GM12878 (cell line): ENCODE measurements at regions not wholly inside any gene's neighbourhood (a gene's known extent, or its start where the extent isn't known, plus 50 kb on each side); places are given as distances from the start of the nearest gene placed in this dataset.

Source experiments
- ATAC-seq: fragments of 200-7000 bp; cut with Tn5 transposase; 3 replicates; pipeline ENCODE4 v1.9.1; 2020; ENCODE audit warnings: mild to moderate bottlenecking, moderate library complexity
- BruUV-seq: library from RNA; stranded (reverse); fragments of 400-500 nt; replicated peaks from 2 replicates; lab custom pipeline; 2021; lab: Mats Ljungman, UMichigan
- CTCF ChIA-PET: fragments of 300-600 bp; sonication (Branson Sonifier 250); formaldehyde crosslinking; extraction: SDS; loops from one replicate; lab custom pipeline; 2021; ENCODE audit warnings: inconsistent platforms; lab: Yijun Ruan, JAX
- POLR2A ChIA-PET: fragments of 350-600 bp; formaldehyde crosslinking; extraction: SDS; loops from one replicate; lab custom pipeline; 2021; ENCODE audit warnings: inconsistent platforms; lab: Charles Lee
- RAD21 ChIA-PET: fragments of 300-600 bp; sonication (Branson Sonifier 250); formaldehyde crosslinking; loops from one replicate; lab custom pipeline; 2023; ENCODE audit warnings: antibody characterized with exemption; ENCODE audit not compliant: unreplicated experiment; lab: Charles Lee
- SMC1A ChIA-PET: fragments of 300-600 bp; sonication (Branson Sonifier 250); formaldehyde crosslinking; loops from one replicate; lab custom pipeline; 2023; ENCODE audit not compliant: unreplicated experiment, uncharacterized antibody; lab: Charles Lee
- DNase-seq: peaks from one replicate; pipeline ENCODE4 v3.0.0-alpha.2; 2011; ENCODE audit warnings: low read depth, low spot score
- FAIRE-seq: peaks from 3 replicates; lab custom pipeline; 2011; peaks lifted over from hg19 to GRCh38; lab: Jason Lieb, UNC
- H2AFZ ChIP-seq: 2 replicates; pipeline ENCODE4 v1.6.0; 2011; ENCODE audit warnings: low read depth, low read length, control low read depth; ENCODE audit not compliant: control insufficient read depth
- H3K27ac ChIP-seq: 2 replicates; pipeline ENCODE4 v1.5.1; 2011; ENCODE audit warnings: control low read depth; ENCODE audit not compliant: control insufficient read depth, insufficient read depth
- H3K27me3 ChIP-seq, 2 experiments: replicated peaks in 1 of 2; 2 replicates each; pipeline versions ENCODE4 v1.6.0 to v1.6.1; 2011; ENCODE audit warnings: low read length in 1 of 2; ENCODE audit not compliant: control insufficient read depth in 2 of 2, insufficient read depth in 2 of 2
- H3K36me3 ChIP-seq, 2 experiments: 2 replicates each; pipeline ENCODE4 v1.5.1; 2011; ENCODE audit warnings: low read length in 1 of 2; ENCODE audit not compliant: control insufficient read depth in 2 of 2, insufficient read depth in 2 of 2
- H3K4me1 ChIP-seq: 2 replicates; pipeline ENCODE4 v1.6.1; 2011; ENCODE audit warnings: mild to moderate bottlenecking, low read length, moderate library complexity, mixed read lengths; ENCODE audit not compliant: control insufficient read depth, insufficient read depth
- H3K4me2 ChIP-seq: 2 replicates; pipeline ENCODE4 v1.6.0; 2011; ENCODE audit warnings: control low read depth; ENCODE audit not compliant: control insufficient read depth, insufficient read depth
- H3K4me3 ChIP-seq: fragments of 200-600 bp; sonication (generic); 2 replicates; pipeline ENCODE4 v1.5.1; 2016
- H3K79me2 ChIP-seq: 2 replicates; pipeline ENCODE4 v1.6.0; 2011; ENCODE audit warnings: low read length; ENCODE audit not compliant: control insufficient read depth, insufficient read depth
- H3K9ac ChIP-seq: 2 replicates; pipeline ENCODE4 v1.8.0; 2011; ENCODE audit warnings: low read length, control low read depth, mixed read lengths; ENCODE audit not compliant: control insufficient read depth, insufficient read depth
- H3K9me3 ChIP-seq: replicated peaks from 3 replicates; pipeline ENCODE4 v1.5.1; 2011; ENCODE audit warnings: mild to moderate bottlenecking, low read length; ENCODE audit not compliant: control insufficient read depth, insufficient read depth
- H4K20me1 ChIP-seq: 2 replicates; pipeline ENCODE4 v1.6.0; 2011; ENCODE audit not compliant: control insufficient read depth, insufficient read depth
- CBFB ChIP-seq: IDR thresholded peaks from 2 replicates; pipeline ENCODE4 v1.6.1; 2016; ENCODE audit warnings: antibody characterized with exemption, low read depth
- HDGF ChIP-seq: fragments of 450-650 bp; IDR thresholded peaks from 2 replicates; pipeline ENCODE4 v1.6.1; 2016; ENCODE audit warnings: antibody characterized with exemption
- MEF2A ChIP-seq: IDR thresholded peaks from 2 replicates; pipeline ENCODE4 v1.6.1; 2011; ENCODE audit warnings: low read depth, mild to moderate bottlenecking, low read length, moderate library complexity; ENCODE audit not compliant: insufficient read depth
- NR2C1 ChIP-seq: fragments of 450-650 bp; IDR thresholded peaks from 2 replicates; pipeline ENCODE4 v1.6.1; 2017; ENCODE audit warnings: antibody characterized with exemption, mild to moderate bottlenecking, moderate library complexity
- RUNX3 ChIP-seq: IDR thresholded peaks from 2 replicates; pipeline ENCODE4 v1.6.1; 2012; ENCODE audit warnings: low read length, inconsistent platforms
- in situ Hi-C: fragments of 300-500 bp; cut with MboI; formaldehyde crosslinking; loops from 9 replicates; pipeline ENCODE4 v1.14.3; 2018; ENCODE audit warnings: mixed read lengths
- intact Hi-C: fragments of 100-400 bp; cut with micrococcal nuclease; formaldehyde crosslinking; loops from one replicate; pipeline ENCODE4 v1.14.2; 2022; ENCODE audit not compliant: unreplicated experiment
- TF ChIP-seq, protein P1 (sequence below): fragments of 450-650 bp; IDR thresholded peaks from 2 replicates; pipeline ENCODE4 v1.6.1; 2017; ENCODE audit warnings: mild to moderate bottlenecking, moderate library complexity
- TF ChIP-seq, protein P2 (sequence below): IDR thresholded peaks from 2 replicates; pipeline ENCODE4 v1.6.1; 2011; ENCODE audit warnings: low read depth, mild to moderate bottlenecking, low read length, moderate library complexity, borderline replicate concordance; ENCODE audit errors: extremely low read depth

DNA sequence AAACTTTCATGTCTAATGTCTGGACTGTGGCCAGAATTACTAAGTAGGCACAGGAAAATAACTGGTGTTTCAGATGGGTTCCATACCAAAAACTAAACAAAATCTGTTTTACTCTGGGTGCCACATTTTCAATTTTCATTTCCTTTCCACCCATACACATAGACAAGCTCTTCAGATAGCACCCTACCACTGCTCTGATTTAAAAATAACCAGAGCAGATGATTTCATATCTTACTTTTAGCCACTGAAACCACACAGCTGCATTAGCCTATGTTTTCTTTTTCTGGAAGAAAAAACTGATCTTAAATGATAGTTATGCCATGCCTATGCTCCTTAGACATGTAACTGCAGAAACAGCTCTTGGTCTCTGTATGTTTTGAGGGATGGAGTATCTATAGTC lies 647.6 kb downstream of the CPS1 start:
- DNase-seq (no peak), FAIRE-seq (no peak), ATAC-seq (peak; percentile 67)
- POLR2A ChIA-PET = no interaction called here
- no TSS peak for BruUV-seq
- in situ Hi-C loops = no loop called here
- Histone ChIP-seq H4K20me1 (no peaks in the 10 kb centered on the region), H3K4me3 (no peak overlapping the region), H3K4me1 (no peaks in the 10 kb centered on the region), H3K27ac (no peak overlapping the region), H3K4me2 (no peak overlapping the region), H3K9ac (no peak overlapping the region), H3K36me3 (no peaks in the 10 kb centered on the region), H3K9me3 (no peaks in the 10 kb centered on the region), H3K27me3 (no peaks in the 10 kb centered on the region), H3K79me2 (no peaks in the 10 kb centered on the region), H2AFZ (no peak overlapping the region)
- SMC1A ChIA-PET = no interaction called here
- RAD21 ChIA-PET = no interaction called here
- intact Hi-C loops = no loop called here
- CTCF ChIA-PET = interaction anchor here (1.1 kb wide), 1 partner anchor 300 kb away, joined by 3 read pairs; no protein-coding TSS in a partner anchor
- TF ChIP-seq, protein P1, sequence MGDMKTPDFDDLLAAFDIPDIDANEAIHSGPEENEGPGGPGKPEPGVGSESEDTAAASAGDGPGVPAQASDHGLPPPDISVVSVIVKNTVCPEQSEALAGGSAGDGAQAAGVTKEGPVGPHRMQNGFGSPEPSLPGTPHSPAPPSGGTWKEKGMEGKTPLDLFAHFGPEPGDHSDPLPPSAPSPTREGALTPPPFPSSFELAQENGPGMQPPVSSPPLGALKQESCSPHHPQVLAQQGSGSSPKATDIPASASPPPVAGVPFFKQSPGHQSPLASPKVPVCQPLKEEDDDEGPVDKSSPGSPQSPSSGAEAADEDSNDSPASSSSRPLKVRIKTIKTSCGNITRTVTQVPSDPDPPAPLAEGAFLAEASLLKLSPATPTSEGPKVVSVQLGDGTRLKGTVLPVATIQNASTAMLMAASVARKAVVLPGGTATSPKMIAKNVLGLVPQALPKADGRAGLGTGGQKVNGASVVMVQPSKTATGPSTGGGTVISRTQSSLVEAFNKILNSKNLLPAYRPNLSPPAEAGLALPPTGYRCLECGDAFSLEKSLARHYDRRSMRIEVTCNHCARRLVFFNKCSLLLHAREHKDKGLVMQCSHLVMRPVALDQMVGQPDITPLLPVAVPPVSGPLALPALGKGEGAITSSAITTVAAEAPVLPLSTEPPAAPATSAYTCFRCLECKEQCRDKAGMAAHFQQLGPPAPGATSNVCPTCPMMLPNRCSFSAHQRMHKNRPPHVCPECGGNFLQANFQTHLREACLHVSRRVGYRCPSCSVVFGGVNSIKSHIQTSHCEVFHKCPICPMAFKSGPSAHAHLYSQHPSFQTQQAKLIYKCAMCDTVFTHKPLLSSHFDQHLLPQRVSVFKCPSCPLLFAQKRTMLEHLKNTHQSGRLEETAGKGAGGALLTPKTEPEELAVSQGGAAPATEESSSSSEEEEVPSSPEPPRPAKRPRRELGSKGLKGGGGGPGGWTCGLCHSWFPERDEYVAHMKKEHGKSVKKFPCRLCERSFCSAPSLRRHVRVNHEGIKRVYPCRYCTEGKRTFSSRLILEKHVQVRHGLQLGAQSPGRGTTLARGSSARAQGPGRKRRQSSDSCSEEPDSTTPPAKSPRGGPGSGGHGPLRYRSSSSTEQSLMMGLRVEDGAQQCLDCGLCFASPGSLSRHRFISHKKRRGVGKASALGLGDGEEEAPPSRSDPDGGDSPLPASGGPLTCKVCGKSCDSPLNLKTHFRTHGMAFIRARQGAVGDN = no peak
- TF ChIP-seq HDGF (no peak), RUNX3 (peak; percentile 72), CBFB (0 out of 2 replicates have a peak, but pooled peaks have one; percentile 18), MEF2A (peak; percentile 55; the same call in 1 of the 2 replicates), NR2C1 (no peak)
- TF ChIP-seq, protein P2, sequence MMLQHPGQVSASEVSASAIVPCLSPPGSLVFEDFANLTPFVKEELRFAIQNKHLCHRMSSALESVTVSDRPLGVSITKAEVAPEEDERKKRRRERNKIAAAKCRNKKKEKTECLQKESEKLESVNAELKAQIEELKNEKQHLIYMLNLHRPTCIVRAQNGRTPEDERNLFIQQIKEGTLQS = no peak
